CMK (cell line): ENCODE measurements at regions not wholly inside any gene's neighbourhood (a gene's known extent, or its start where the extent isn't known, plus 50 kb on each side); places are given as distances from the start of the nearest gene placed in this dataset.
A peak's percentile ranks its signal among the peaks of the same experiment; 100 is the strongest.

Experiments
- DNase-seq: peaks from one replicate; pipeline ENCODE4 v3.0.0-alpha.2; 2010; ENCODE audit warnings: low read depth

DNA sequence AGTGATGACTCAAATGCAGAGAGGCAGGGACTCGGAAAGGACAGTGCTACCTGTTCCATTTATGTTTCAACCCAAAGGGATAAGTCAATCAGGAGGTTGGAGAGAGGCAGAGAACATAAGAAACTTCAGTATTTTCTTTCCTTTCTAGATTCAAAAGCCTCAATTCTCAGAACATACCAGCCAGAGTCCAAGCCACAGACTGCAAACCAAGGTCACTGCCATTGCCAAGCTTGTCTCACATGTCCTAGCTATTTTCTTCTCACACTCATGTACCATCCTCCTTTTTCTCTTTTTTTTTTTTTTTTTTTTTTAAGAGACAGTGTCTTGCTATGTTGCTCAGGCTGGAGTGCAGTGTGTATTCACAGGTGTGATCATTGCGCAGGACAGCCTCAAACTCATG is 111.7 kb upstream of the AKIP1 start:
- DNase-seq: no peak

DNA sequence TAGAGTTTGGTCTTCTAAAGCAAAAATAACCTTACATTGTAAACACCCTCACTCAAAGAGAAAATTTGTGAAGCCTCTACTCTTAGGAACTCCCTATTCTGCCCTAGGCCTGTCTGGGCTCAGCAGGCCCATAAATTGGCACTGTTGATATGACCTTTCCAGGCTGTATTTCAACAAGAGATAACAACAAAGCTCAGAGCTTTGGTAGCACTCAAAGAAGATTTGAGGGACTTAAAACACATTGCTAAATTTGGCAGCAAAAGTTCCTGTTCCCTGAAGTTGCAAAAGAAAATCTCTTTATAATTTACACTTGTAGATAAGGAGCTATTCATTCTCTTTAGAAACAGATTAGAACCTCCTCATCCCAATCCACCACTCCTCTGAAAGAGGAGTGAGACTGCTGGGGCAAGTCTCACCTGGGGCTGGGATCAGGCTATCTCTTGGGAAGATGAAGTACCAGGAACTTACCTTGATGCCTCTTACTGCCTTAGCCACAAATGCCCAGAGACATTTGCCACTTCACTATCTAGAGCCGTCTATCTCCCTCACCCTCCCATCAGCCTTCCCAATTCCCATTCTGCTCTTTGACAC is 110.4 kb upstream of the AKIP1 start:
- DNase-seq: no peak

DNA sequence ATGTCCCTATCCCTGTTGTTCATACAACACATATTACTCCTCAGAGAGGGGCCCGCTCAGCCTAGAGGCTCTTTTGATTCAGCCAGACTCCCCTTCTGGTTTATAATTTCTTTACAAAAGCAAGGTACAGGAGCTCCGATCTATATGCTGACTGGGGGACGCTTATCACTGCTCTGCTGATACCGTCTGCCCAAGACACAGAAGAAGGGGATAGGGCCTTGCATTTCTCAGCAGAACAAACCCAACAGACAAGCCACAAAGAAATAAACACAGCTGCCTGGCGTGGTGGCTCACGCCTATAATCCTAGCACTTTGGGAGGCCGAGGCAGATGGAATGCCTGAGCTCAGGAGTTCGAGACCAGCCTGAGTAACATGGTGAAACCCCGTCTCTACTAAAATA is 109.9 kb upstream of the AKIP1 start:
- no peak for DNase-seq

DNA sequence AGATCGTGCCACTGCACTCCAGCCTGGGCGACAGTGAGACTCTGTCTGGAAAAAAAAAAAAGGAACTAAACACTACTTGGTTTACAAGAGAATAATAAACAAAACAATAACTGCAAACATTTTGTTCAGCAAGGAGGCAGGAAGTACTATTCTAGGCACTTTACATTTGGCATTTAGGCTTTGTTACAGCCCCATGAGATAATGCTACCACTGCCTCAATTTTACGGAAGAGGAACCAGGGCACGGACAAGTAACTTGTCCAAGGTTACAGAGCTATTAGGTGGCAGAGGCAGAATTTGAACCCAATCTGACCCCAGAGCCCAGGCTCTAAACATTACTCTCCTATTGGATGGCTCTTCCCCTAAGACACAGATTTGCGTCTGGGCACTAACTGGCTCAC is 108.7 kb upstream of the AKIP1 start:
- no peak for DNase-seq

DNA sequence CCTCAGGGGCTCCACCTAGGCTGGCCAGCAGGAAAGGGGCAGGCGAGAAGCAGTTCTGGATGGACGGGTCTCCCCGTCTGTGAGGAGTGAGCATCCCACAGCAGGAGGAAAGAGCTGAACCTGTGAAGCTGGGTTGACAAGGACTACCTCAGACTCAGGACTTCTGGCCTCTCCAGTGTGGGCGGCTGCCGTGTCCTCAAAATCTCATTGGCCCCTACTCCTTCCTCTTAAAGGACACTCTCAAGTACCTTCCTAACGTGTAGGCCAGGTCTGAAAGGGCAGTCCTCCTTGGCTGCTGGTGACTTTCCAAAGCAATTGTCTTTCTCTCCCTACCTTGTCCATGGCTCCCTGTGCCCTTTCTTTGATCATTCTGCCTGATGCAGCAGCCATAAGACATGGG is 107.0 kb upstream of the AKIP1 start:
- no peak for DNase-seq

DNA sequence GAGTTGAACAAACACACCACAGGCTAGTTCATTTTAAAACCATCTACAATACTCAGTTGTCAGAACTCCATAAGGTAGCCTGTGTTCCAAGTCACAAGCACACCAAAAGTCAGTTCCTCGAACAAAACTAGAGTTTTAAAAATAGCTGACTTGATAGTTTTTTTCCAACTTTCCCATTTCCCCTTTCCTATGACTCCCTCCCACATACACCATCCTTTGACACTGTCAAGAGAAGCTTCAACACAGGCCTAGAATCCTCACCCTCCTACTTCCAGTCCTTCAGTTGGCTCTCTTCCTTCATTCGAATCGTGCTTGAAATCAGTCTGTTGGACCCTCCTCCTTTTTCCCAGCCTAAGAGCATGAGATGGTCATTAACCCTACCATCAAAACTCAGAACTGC is 105.7 kb upstream of the AKIP1 start:
- DNase-seq: no peak

DNA sequence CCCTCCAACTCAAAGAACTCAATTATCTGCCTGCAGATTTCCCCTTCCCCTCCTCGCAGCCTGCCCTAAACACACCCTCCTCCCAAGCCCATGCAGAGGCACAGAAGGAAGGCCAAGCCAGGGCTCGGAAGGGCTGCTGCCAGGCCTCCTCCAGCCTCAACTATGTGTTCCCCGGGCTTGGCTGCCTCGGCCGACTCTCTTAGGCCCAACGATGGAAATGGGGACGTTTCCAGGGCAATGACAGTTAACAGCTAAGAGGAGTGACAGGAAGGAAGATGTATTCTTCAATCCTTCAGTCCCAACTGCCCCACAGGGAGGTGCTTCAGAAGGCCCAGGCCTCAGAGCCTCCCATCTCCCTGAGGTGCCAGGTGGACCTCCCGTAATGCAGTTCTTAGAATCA is 104.0 kb upstream of the AKIP1 start:
- no peak for DNase-seq

DNA sequence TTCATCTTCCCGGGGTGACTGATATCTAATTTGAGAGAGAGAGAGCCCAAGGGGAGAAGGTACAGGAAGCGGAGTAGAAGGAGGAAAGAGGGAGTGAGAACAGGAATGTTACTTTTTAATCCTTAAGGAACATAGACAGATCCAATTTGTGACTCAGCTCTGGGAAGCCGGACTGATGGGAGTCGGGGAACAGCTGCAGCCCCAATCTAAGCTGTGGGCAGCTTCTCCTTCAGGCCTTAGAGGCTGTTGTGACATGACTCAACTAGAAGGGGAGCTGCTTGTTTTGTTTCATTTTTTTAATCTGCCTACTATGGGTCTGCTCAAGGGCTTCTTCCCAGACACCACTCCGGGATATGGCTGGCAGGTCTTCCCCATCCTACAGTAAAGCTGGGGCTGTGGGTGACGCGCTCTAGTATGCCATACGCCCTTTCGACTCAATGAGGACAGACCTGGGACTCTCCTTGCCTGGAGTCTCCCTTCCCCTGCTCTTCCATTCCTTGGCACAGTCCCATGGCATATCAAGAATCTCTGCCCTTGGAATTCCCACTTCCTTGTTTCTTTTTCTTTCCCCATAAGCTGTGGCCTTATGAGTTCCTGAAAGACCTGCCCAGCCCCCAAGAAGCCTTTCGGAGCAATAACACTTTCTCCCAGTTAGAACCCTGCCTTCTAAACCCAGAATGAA is 103.3 kb upstream of the AKIP1 start:
- no peak for DNase-seq

DNA sequence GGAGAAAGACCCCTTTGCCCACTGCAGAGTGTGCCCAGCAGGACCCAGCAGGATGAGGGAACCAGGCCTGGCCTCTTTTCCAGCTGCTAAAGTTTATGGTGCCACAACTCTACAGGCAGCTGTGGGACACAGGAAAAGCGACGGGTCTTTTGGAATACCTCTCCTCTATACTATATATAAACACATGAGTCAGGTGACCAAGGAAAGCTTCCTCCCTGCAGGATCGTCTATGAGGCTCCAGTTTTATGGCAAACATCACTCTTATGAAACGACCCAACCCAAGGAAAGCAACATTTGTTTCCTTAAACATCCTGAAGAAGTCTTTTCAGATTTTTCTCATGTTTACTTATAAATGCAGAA is 102.8 kb upstream of the AKIP1 start:
- DNase-seq: no peak

DNA sequence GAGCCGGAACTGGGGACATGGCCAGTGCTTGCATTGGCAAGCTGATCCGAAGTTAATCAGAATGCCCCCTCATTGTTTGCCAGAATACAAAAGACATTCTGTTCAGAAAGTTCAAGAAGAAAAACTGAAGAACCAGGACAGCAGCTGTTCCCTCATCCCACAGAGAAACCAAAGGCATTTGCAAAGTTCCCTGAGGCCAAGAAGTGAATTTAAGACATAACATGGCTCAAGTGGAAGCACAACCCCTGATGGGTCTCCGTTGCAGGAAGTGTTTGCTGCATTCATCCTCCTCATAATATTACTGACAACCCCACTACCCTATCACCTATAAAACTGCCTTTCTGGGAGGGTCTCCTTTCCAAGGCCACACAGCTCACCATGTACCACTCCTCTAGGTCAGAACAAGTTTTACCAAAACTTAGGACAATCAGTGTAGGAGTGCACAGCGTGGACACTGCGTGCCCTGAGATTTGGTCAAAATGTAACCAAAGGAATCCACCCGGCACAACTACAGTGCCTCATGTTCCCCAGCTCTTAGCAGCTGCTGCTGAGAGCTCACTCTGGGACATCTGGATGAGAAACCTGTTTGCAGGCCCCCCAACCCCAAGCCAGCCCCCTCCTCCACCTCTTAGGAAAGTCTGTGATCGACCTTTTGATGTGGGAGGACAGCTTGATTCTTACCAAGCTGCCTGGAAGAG is 101.6 kb upstream of the AKIP1 start:
- DNase-seq: no peak

DNA sequence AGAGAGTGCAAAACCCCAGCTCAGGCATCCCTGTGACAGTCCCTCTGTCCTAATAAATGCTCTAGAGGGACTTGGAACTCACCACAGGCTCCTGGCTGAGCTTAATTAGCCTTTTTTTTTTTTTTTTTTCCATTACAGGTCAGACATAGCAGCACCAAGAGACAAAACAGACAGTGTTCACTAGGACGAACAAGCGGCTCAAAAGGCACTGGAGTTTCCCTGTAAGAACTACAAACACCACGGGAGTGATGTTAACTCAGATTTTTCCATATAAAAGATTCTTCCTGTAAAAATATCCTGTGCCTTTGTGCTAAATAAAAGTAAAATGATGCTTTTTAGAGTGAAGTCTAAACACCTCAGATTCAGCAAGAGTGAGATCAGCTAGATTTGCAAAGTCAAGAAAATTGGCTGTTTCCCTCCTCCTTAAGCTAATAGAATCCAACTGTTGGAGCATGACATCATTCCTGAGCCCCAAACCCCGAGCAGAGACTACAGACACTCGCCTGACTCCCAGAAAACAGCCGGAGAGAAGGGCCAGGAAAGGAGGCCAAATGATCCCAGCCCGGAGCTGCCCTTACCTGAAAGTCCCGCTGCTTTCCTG is 101.0 kb upstream of the AKIP1 start:
- no peak for DNase-seq

DNA sequence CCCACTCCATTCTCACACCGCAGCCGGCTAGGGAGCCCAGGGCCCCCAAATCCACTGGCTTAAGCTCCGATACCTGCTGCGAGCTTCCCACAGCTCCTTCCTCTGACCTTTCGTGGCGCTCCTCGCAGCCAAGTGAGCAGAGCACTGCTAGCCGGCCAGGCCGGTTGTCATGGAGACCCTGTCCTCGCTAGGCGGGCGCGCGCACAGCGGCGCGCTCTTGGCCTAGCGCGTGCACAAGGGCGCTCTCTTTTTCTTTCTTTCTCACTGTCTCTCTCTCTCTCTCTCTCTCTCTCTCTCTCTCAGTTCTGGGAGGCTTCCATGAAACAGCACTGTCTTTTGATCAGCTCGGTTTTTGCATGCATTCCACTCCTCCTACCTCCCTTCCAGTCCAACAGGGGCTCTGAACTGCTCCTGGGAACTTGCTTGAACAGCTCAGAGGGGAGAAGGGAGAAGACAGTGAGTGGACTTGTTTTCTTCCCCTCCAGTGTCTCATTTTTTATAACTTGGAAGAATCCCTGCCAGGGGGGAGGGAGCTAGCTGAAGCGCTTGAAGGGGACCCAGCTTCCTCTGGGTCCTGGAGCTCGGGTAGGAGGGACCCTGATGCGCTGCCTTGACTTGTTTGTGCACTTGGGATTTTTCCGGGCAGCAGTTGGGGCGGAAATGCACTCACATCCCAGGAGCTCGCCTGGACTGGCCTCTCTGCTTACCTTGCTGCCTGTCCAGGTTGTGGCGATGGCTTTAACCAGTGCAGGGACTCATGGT is 100.3 kb upstream of the AKIP1 start:
- no peak for DNase-seq

DNA sequence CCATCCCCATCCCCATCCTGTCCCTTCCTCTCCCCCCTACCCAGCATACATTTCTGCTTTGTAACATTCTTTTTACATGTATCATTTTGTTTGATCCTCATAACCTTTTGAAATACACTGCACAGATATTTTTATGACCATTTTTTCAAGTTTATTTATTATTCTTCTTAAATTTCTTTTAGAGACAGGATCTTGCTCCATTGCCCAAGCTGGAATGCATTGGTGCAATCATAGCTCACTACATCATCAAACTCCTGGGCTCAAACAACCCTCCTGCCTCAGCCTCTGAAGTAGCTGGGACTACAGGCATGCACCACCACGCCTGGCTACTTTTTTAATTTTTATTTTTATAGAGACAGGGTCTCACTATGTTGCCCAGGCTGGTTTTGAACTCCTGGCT is 99.4 kb upstream of the AKIP1 start:
- no peak for DNase-seq

DNA sequence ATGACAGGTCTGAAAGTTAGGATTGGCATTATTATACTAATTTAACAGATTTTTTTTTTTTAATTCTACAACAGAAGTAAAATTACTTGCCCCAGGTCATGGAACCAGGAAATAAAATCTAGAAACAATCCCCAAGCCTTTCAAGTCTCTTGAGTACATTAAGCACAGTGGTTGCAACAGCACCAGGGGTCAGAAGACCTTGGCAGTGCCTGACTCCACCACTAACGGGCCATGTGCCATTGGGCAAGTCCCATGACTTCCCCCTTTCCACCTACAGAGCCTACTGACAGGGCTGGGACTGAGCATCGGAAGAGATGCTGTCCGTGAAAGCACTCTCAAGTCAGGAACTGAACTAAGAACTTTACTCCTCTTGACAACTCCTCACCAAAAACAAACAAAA is 98.6 kb upstream of the AKIP1 start:
- no peak for DNase-seq

DNA sequence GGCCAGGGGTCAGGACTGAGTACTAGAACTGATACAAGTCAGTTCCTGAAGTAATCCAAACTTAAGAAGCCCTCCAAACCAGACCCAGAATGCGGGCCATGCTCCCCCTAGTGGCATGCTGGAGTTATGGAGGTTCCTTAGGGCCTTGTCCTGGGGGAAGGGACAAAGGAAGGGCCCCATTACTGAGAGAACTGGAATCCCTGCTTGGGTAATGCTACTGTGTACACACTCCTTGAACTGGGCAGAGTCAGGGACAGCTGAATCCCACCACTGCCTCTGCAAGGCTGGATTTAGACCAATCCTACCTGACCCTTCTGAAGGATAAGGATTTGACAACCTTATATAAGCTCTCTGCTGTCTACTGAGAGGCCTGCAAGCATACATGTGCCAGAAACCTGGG is 97.3 kb upstream of the AKIP1 start:
- peak; percentile 43 for DNase-seq

DNA sequence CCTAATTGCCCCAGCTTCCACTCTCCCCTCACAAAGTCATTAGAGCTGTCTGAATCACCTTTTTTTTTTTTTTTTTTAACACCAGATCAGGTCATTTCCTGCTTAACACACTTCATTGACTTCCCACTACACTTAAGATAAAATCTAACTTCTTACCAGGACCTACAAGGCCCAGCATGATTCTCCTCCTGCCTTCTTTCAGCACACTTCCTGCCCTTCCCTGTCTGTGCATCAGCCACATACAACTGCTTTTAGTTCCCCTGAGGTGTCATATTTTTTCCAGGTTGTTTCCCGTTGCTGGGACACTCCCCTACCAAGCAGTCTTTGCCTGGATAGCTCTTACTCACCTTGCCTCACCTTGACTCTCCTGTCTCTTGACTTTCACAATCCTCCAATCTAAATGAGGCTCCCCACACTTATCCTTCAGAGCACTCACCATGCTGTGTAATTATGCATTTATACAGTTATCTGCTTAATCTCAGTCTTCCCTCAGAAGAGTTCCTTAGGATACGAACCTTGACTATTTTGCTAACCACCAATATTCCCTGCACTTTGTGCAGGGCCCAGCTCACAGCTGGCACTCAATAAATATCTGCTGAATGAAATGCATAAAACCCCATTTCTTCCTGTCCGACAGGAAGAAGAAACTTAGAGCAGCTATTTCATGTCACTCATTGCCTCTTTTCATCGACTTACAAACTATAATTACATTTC is 96.6 kb upstream of the AKIP1 start:
- DNase-seq: peak; percentile 8

DNA sequence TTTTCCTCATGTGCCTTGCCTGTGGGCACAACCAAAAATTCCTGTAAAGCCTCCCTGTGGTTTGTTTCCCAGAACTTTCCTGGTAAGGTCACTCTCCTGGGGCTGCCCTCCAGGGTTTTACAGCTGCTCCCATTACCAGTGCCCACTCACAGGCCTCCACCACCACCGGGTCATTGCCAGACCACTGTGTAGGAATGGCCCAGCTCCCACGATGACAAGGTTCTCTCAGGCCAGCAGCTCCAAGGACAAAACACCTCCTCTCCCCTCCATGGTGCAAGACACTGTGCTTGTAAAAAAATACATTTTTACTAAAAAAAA is 96.1 kb upstream of the AKIP1 start:
- DNase-seq: no peak

DNA sequence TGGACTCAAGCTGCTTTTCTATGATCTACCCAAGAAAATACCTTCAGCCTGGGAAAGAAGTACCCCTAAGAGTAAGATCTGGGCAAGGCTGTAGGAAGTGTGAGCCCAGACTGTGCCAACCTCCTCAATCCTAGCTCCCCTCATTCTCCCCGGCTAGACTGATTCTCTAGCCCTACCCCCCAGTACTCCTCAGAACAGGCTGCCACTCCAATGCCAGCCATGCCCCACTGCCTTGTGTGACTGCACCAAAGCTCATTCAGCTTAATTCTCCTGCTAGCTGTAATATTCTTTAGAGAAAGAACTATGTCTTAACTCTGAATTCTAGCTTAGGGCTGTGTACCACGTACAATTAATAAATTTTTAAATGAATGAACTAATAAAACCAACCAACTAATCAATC is 92.6 kb upstream of the AKIP1 start:
- no peak for DNase-seq

DNA sequence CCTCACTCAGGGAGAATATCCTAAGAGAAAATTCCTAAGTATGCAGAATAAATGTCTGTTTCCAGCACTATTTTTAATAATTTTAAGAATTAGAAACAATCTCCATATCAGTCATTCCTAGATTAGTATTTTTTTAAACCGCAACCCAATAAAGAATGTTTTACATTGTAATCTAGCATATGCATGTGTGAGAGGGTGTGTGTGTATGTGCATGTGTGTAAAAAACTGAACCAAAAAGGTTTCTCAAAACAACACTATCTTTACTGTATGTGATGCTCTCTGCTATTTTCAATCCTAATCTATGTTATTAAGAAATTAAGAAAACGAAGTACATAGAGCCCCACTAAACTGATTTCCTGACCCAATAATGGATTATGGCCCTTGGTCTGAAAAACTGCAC is 90.6 kb upstream of the AKIP1 start:
- no peak for DNase-seq

DNA sequence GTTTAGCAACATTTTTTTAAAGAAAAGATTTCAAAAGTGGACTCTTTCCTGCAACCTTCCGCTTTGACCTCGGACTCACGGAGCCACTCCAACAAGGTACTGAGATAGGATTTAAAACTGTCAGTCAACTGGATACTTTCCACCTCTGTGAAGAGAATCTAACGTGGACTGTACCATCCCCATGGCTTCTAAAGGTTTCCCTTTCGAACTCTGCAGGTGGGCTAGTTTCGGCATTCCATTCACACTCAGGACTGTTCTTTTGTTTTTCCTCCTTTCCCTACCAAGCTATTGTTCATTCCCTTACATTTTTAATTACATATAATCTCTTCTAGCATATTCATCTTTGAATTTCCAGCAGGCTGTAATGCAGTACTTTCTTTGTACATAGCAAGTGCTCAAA is 88.5 kb upstream of the AKIP1 start:
- DNase-seq: no peak

DNA sequence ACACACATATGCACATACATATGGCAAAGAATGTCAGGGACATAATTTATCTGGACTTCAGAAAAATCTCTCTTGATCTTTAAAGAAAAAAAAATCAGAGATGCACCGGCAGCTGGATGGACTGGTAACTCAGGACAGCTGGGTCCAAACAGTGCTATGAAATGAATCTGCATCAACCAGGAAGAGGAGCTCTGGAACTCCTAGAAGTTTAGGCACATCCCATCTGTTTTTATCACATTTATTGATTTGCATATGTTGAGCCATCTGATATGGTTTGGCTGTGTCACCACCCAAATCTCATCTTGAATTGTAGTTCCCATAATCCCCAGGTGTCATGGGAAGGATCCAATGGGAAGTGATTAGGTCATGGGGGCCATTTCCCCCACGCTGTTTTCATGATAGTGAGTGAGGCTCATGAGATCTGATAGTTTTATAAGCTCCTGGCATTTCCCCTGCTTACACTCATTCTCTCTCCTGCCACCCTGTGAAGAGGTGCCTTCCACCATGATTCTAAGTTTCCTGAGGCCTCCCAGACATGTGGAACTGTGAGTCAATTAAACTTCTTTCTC is 87.7 kb upstream of the AKIP1 start:
- DNase-seq: no peak
